Lung (tissue), 11 donors: ENCODE measurements at regions not wholly inside any gene's neighbourhood (a gene's known extent, or its start where the extent isn't known, plus 50 kb on each side); places are given as distances from the start of the nearest gene placed in this dataset.

ENCODE experiments used
- ATAC-seq: fragments of 200-7000 bp; cut with Tn5 transposase; one replicate; pipeline ENCODE4 v1.9.1; 2020; ENCODE audit warnings: moderate number of reproducible peaks; ENCODE audit not compliant: insufficient read depth, low FRiP score
- DNase-seq, 3 donors: peaks; one replicate each; pipeline ENCODE4 v3.0.0-alpha.2; 2013 to 2017
- H3K27ac ChIP-seq, 2 donors: one replicate each; pipeline ENCODE4 v1.5.1; 2013; ENCODE audit warnings: mild to moderate bottlenecking in 2 of 2, moderate library complexity in 2 of 2, control low read depth in 1 of 2, inconsistent platforms in 1 of 2, low read depth in 1 of 2, low read length in 1 of 2
- H3K27me3 ChIP-seq, 3 donors: one replicate each; pipeline ENCODE4 v1.5.1; 2013; ENCODE audit warnings: low read length in 2 of 3; ENCODE audit not compliant: control insufficient read depth in 3 of 3, insufficient read depth in 3 of 3
- H3K36me3 ChIP-seq, 4 donors: one replicate each; pipeline ENCODE4 v1.5.1; 2013; ENCODE audit warnings: low read length in 4 of 4, mild to moderate bottlenecking in 1 of 4, moderate library complexity in 1 of 4; ENCODE audit not compliant: control insufficient read depth in 4 of 4, insufficient read depth in 4 of 4
- H3K4me1 ChIP-seq, 5 donors: one replicate each; pipeline ENCODE4 v1.5.1; 2013; ENCODE audit warnings: low read length in 5 of 5, mild to moderate bottlenecking in 2 of 5, moderate library complexity in 1 of 5; ENCODE audit not compliant: control insufficient read depth in 5 of 5, insufficient read depth in 5 of 5
- H3K4me3 ChIP-seq: one replicate; pipeline ENCODE4 v1.5.1; 2013; ENCODE audit warnings: mild to moderate bottlenecking, control low read depth, moderate library complexity
- H3K9ac ChIP-seq, 2 donors: one replicate each; pipeline ENCODE4 v1.5.1; 2013; ENCODE audit warnings: low read length in 2 of 2, control low read depth in 1 of 2; ENCODE audit not compliant: insufficient read depth in 1 of 2
- H3K9me3 ChIP-seq, 4 donors: one replicate each; pipeline ENCODE4 v1.5.1; 2013; ENCODE audit warnings: low read length in 3 of 4, mild to moderate bottlenecking in 1 of 4, moderate library complexity in 1 of 4; ENCODE audit not compliant: control insufficient read depth in 4 of 4, insufficient read depth in 3 of 4
- WGBS, 2 donors: extraction: QIAGEN DNeasy Blood & Tissue Kit; methylation state at CpG; one replicate each; pipeline ENCODE4 v1.1.7; 2013; 5-methylcytosine and 5-hydroxymethylcytosine counted together
- TF ChIP-seq, protein P1 (sequence below): IDR thresholded peaks from 2 replicates; pipeline ENCODE4 v1.5.1; 2012; ENCODE audit warnings: mild to moderate bottlenecking; ENCODE audit errors: control extremely low read depth, extremely low read depth
- donor health status: control.
- donor health status: control.
- donor health status: Bipolar disorder and iron deficiency.
- donor health status: healthy.
- donor health status: DM: yes; HTN: yes; CAD: no.

DNA sequence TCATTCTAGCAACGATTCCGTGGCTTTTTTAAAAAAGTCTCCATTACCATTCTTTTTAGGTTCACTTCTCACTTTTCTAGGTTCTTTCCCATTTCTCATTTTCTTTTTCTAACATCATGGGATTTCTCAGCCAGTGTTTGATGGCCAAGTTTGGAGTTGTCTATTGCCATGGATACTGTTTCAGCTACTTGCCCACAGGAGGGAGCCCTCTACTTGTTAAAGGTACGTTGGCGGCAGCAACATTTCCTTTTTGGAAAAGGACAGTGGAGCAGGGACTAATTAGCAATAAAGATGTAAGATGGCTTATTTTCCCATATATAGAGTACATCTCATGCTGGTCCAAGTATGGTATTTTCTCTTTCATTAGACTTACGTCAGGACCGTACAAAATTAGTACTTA is 2257.5 kb upstream of the C9orf72 start:
- DNase-seq (peak; percentile 47 to 57 (median 52)), ATAC-seq (no peak)
- H3K9me3 ChIP-seq, result peaks cover 0 to 5% (median 2%) of the 10 kb centered on the region in 4 donors
- TF ChIP-seq, protein P1, sequence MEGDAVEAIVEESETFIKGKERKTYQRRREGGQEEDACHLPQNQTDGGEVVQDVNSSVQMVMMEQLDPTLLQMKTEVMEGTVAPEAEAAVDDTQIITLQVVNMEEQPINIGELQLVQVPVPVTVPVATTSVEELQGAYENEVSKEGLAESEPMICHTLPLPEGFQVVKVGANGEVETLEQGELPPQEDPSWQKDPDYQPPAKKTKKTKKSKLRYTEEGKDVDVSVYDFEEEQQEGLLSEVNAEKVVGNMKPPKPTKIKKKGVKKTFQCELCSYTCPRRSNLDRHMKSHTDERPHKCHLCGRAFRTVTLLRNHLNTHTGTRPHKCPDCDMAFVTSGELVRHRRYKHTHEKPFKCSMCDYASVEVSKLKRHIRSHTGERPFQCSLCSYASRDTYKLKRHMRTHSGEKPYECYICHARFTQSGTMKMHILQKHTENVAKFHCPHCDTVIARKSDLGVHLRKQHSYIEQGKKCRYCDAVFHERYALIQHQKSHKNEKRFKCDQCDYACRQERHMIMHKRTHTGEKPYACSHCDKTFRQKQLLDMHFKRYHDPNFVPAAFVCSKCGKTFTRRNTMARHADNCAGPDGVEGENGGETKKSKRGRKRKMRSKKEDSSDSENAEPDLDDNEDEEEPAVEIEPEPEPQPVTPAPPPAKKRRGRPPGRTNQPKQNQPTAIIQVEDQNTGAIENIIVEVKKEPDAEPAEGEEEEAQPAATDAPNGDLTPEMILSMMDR, result no peak
- no peaks in the 10 kb centered on the region for H3K36me3 ChIP-seq
- WGBS, 2 donors, result 36 to 41% methylated on average over 6 of the region's 6 CpGs
- H3K4me1 ChIP-seq, result no peaks in the 10 kb centered on the region
- no peak overlapping the region for H3K9ac ChIP-seq
- H3K27ac ChIP-seq, result no peak overlapping the region
- H3K4me3 ChIP-seq, result no peak overlapping the region
- H3K27me3 ChIP-seq, result no peaks in the 10 kb centered on the region

DNA sequence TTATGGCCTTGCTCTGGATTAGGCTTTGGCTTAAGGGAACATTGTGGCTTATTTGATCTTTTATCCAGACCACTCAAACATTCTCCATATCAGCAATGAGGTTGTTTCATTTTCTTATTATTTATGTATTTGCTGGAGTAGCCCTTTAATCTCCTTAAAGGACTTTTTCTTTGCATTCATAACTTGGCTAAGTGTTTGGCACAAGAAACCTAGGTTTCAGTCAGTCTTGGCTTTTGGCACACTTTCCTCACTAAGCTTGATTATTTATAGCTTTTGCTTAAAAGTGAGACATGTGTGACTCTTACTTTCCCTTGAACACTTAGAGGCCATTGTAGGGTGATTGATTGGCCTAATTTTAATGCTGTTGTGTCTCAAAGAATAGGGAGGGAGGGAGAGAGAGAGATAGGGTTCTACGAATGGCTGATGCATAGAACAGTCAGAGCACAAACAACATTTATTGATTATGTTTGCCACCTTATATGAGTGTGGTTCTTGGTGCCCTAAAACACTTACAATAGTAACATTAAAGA is 2265.3 kb upstream of the C9orf72 start:
- H3K36me3 ChIP-seq, result no peaks in the 10 kb centered on the region
- ATAC-seq, result no peak
- no peaks in the 10 kb centered on the region for H3K9me3 ChIP-seq
- H3K4me3 ChIP-seq, result no peak overlapping the region
- H3K9ac ChIP-seq, result no peak overlapping the region
- H3K27me3 ChIP-seq, result no peaks in the 10 kb centered on the region
- DNase-seq, result peak in 1 of 3 donors; percentile 19
- peaks cover 0 to 3% (median 0%) of the 10 kb centered on the region in 5 donors for H3K4me1 ChIP-seq
- no peak overlapping the region for H3K27ac ChIP-seq
- TF ChIP-seq, protein P1, result no peak
- 50 to 96% methylated on average over 1 of the region's 1 CpG for WGBS, 2 donors

DNA sequence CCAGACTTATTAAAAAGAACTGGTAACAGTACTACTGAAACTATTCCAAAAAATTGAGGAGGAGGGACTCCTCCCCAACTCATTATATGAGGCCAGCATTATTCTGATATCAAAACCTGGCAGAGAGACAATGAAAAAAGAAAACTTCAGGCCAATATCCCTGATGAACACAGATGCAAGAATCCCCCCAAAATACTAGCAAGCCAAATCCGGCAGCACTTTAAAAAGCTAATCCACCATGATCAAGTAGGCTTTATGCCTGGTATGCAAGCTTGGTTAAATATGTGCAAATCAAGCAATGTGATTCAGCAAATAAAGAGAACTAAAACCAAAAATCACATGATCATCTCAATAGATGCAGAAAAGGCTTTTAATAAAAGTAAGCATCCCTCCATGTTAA is 2271.0 kb upstream of the C9orf72 start:
- no peaks in the 10 kb centered on the region for H3K36me3 ChIP-seq
- WGBS, 2 donors, result 86 to 94% methylated on average over 1 of the region's 1 CpG
- no peaks in the 10 kb centered on the region for H3K4me1 ChIP-seq
- no peak overlapping the region for H3K27ac ChIP-seq
- DNase-seq (no peak), ATAC-seq (no peak)
- H3K4me3 ChIP-seq, result no peak overlapping the region
- no peaks in the 10 kb centered on the region for H3K9me3 ChIP-seq
- H3K9ac ChIP-seq, result no peak overlapping the region
- TF ChIP-seq, protein P1, result no peak
- H3K27me3 ChIP-seq, result no peaks in the 10 kb centered on the region

DNA sequence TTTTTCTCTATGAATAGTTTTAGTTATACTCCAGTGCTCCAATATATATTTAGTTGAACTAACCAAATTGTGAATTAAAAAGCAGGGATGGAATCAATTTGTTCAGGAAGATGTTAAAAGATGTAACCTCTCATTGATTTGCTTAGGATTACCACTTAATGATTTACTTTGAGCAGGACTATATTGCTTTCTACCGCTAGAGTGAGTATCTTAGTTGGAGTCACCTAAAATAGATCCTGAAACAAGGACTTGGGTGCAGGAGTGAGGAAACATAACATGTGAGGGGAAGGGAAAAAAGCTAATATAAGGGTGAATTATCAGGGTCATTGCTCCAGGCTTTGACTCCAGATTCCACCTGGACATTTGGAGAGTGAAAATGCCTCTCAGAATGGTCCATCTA is 2277.4 kb upstream of the C9orf72 start:
- Histone ChIP-seq H3K4me1 (no peaks in the 10 kb centered on the region), H3K9me3 (no peaks in the 10 kb centered on the region), H3K36me3 (no peaks in the 10 kb centered on the region), H3K27ac (no peak overlapping the region), H3K9ac (no peak overlapping the region), H3K4me3 (no peak overlapping the region), H3K27me3 (no peaks in the 10 kb centered on the region)
- DNase-seq, result no peak
- TF ChIP-seq, protein P1, result no peak
- no peak for ATAC-seq
- WGBS, 2 donors, result 53 to 63% methylated on average over 1 of the region's 1 CpG
